SU-DHL-6 (cell line): ENCODE measurements at regions not wholly inside any gene's neighbourhood (a gene's known extent, or its start where the extent isn't known, plus 50 kb on each side); places are given as distances from the start of the nearest gene placed in this dataset.

Experiments used
- H2AFZ ChIP-seq: fragments of 200-600 bp; sonication (generic); 2 replicates; pipeline ENCODE4 v1.6.1; 2014; ENCODE audit warnings: low read depth, mild to moderate bottlenecking, moderate library complexity, mixed read lengths, antibody characterized with exemption, low read length; ENCODE audit not compliant: severe bottlenecking
- H3F3A ChIP-seq: fragments of 200-600 bp; shearing (Covaris generic); 2 replicates; pipeline ENCODE4 v1.6.0; 2016; ENCODE audit warnings: antibody characterized with exemption, mild to moderate bottlenecking; ENCODE audit not compliant: insufficient read depth
- H3K27ac ChIP-seq: fragments of 200-600 bp; sonication (generic); 2 replicates; pipeline ENCODE4 v1.5.1; 2016; ENCODE audit warnings: low read depth, mild to moderate bottlenecking, low read length, moderate library complexity, mixed read lengths
- H3K27me3 ChIP-seq: fragments of 200-600 bp; sonication (generic), shearing (Covaris generic); 2 replicates; pipeline ENCODE4 v1.6.0; 2014; ENCODE audit warnings: mild to moderate bottlenecking, low read length
- H3K36me3 ChIP-seq: fragments of 200-600 bp; sonication (generic); 2 replicates; pipeline ENCODE4 v1.6.1; 2014; ENCODE audit warnings: mild to moderate bottlenecking, low read length, mixed read lengths
- H3K4me2 ChIP-seq: fragments of 300-600, 200-600 bp; shearing (Covaris generic), sonication (generic); 2 replicates; pipeline ENCODE4 v1.6.0; 2014; ENCODE audit warnings: low read length, low read depth, mild to moderate bottlenecking; ENCODE audit not compliant: poor library complexity, severe bottlenecking
- H3K4me3 ChIP-seq: fragments of 200-600 bp; sonication (generic); 2 replicates; pipeline ENCODE4 v1.5.1; 2014; ENCODE audit warnings: antibody characterized with exemption, low read length, mild to moderate bottlenecking, mixed read lengths; ENCODE audit not compliant: insufficient read depth, poor library complexity, severe bottlenecking
- H3K79me2 ChIP-seq: fragments of 200-600 bp; sonication (generic); 2 replicates; pipeline ENCODE4 v1.6.1; 2014; ENCODE audit warnings: mild to moderate bottlenecking, low read length, moderate library complexity; ENCODE audit not compliant: insufficient read depth
- H3K9ac ChIP-seq: fragments of 200-600 bp; sonication (generic); 2 replicates; pipeline ENCODE4 v1.7.0; 2014; ENCODE audit warnings: mild to moderate bottlenecking, low read length
- H3K9me2 ChIP-seq: fragments of 200-600 bp; sonication (generic); replicated peaks from 2 replicates; pipeline ENCODE4 v1.6.1; 2014; ENCODE audit warnings: low read length; ENCODE audit not compliant: insufficient read depth
- H3K9me3 ChIP-seq: fragments of 200-600 bp; sonication (generic); 2 replicates; pipeline ENCODE4 v1.6.1; 2014; ENCODE audit warnings: low read length, mixed read lengths; ENCODE audit not compliant: insufficient read depth
- H4K20me1 ChIP-seq: fragments of 200-600 bp; sonication (generic); 2 replicates; pipeline ENCODE4 v1.6.1; 2014; ENCODE audit warnings: low read depth, mild to moderate bottlenecking, antibody characterized with exemption, low read length, moderate library complexity, mixed read lengths
- EZH2phosphoT487 ChIP-seq: fragments of 200-600 bp; sonication (generic), shearing (Covaris generic); conservative IDR thresholded peaks from 2 replicates; pipeline ENCODE4 v1.6.1; 2018; ENCODE audit warnings: mild to moderate bottlenecking, antibody characterized with exemption, low read length, moderate library complexity, mixed read lengths
- TF ChIP-seq, protein P1 (sequence below): fragments of 200-600 bp; sonication (generic); IDR thresholded peaks from one replicate; pipeline ENCODE4 v1.5.1; 2017; ENCODE audit warnings: antibody characterized with exemption, mild to moderate bottlenecking, low read length, moderate library complexity; ENCODE audit not compliant: insufficient read depth, poor library complexity, severe bottlenecking

- no peaks in the 10 kb centered on the region for H3K27me3 ChIP-seq
- no peaks in the 10 kb centered on the region for H3K9me2 ChIP-seq
- no peaks in the 10 kb centered on the region for H3K36me3 ChIP-seq
- no peak overlapping the region for H3K4me3 ChIP-seq
- no peaks in the 10 kb centered on the region for H3K79me2 ChIP-seq
- H3K4me2 ChIP-seq, result no peak overlapping the region
- no peak overlapping the region for H3K27ac ChIP-seq
- H3K9ac ChIP-seq, result no peak overlapping the region
- no peaks in the 10 kb centered on the region for H3F3A ChIP-seq
- H2AFZ ChIP-seq, result no peak overlapping the region
- H4K20me1 ChIP-seq, result no peaks in the 10 kb centered on the region
- TF ChIP-seq, protein P1, sequence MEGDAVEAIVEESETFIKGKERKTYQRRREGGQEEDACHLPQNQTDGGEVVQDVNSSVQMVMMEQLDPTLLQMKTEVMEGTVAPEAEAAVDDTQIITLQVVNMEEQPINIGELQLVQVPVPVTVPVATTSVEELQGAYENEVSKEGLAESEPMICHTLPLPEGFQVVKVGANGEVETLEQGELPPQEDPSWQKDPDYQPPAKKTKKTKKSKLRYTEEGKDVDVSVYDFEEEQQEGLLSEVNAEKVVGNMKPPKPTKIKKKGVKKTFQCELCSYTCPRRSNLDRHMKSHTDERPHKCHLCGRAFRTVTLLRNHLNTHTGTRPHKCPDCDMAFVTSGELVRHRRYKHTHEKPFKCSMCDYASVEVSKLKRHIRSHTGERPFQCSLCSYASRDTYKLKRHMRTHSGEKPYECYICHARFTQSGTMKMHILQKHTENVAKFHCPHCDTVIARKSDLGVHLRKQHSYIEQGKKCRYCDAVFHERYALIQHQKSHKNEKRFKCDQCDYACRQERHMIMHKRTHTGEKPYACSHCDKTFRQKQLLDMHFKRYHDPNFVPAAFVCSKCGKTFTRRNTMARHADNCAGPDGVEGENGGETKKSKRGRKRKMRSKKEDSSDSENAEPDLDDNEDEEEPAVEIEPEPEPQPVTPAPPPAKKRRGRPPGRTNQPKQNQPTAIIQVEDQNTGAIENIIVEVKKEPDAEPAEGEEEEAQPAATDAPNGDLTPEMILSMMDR, result no peak
- TF ChIP-seq EZH2phosphoT487, result no peak
- H3K9me3 ChIP-seq, result no peaks in the 10 kb centered on the region
Measured at GRCh38 chr5:116939641-116940040, 365.0 kb upstream of the SEMA6A start.

DNA sequence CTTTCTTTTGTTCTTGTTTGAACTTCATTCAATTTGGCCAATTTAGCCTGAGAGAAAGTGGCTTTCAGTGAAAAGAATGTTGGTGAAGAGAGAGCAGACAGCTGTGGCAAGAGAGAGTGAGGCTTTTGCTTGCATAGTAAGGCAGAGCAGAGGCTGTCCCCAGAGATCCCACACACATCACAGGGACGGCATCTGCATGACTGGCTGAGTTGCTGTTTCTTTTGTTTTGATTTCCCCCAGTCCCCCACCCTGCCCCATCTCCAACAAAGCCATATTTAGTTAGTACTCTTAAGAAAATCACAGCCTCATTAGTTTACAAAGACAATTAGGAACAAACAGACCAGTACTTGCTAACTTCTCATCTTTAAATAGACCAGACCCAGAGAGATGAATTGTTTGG, 363.9 kb upstream of the SEMA6A start:
- Histone ChIP-seq H3K4me2 (no peak overlapping the region), H2AFZ (no peak overlapping the region), H3K27me3 (no peaks in the 10 kb centered on the region), H3F3A (no peaks in the 10 kb centered on the region), H3K9me3 (no peaks in the 10 kb centered on the region), H3K79me2 (no peaks in the 10 kb centered on the region), H3K36me3 (no peaks in the 10 kb centered on the region), H3K4me3 (no peak overlapping the region), H3K9ac (no peak overlapping the region), H3K27ac (no peak overlapping the region), H4K20me1 (no peaks in the 10 kb centered on the region), H3K9me2 (no peaks in the 10 kb centered on the region)
- no peak for TF ChIP-seq EZH2phosphoT487
- TF ChIP-seq, protein P1, result no peak

GRCh38 chr5:116935561-116936162, 361.0 kb upstream of the SEMA6A start:
- no peaks in the 10 kb centered on the region for H4K20me1 ChIP-seq
- H3K4me2 ChIP-seq, result no peak overlapping the region
- TF ChIP-seq, protein P1, result no peak
- TF ChIP-seq EZH2phosphoT487, result no peak
- no peak overlapping the region for H3K9ac ChIP-seq
- H3K27ac ChIP-seq, result no peak overlapping the region
- H3K9me3 ChIP-seq, result no peaks in the 10 kb centered on the region
- no peaks in the 10 kb centered on the region for H3K27me3 ChIP-seq
- H3K36me3 ChIP-seq, result no peaks in the 10 kb centered on the region
- no peaks in the 10 kb centered on the region for H3F3A ChIP-seq
- H3K79me2 ChIP-seq, result no peaks in the 10 kb centered on the region
- no peak overlapping the region for H2AFZ ChIP-seq
- no peak overlapping the region for H3K4me3 ChIP-seq
- no peaks in the 10 kb centered on the region for H3K9me2 ChIP-seq
